ENCODE measurements at regions not wholly inside any gene's neighbourhood (a gene's known extent, or its start where the extent isn't known, plus 50 kb on each side); places are given as distances from the start of the nearest gene placed in this dataset.

- no peak overlapping the region for H3K4me3 Mint-ChIP-seq
- Histone ChIP-seq H3K9me3 (ENCODE audit: control insufficient read depth, low read depth, low read length) (no peaks in the 10 kb centered on the region), H4K91ac (ENCODE audit: insufficient read length, low read depth, low read length) (no peak overlapping the region), H3K4me1 (ENCODE audit: insufficient read depth, low read length) (no peaks in the 10 kb centered on the region), H3T11ph (ENCODE audit: low read length) (no peak overlapping the region), H3K79me1 (ENCODE audit: insufficient read depth, low read depth, low read length, poor library complexity, severe bottlenecking) (no peaks in the 10 kb centered on the region), H3K27me3 (ENCODE audit: insufficient read depth, low read length) (no peaks in the 10 kb centered on the region), H3K4me2 (ENCODE audit: insufficient read depth, insufficient read length, low read length) (no peak overlapping the region), H3K4ac (ENCODE audit: low read depth, low read length) (no peak overlapping the region), H3K56ac (ENCODE audit: insufficient read length, low read depth, low read length) (no peak overlapping the region), H2BK15ac (ENCODE audit: low read depth, low read length) (no peak overlapping the region), H4K8ac (replicated peaks; ENCODE audit: insufficient read length, low read depth, low read length) (no peak overlapping the region), H4K5ac (ENCODE audit: insufficient read length, low read depth, low read length) (no peak overlapping the region), H2BK20ac (ENCODE audit: low read depth, low read length, poor library complexity, severe bottlenecking) (no peak overlapping the region), H3K79me2 (ENCODE audit: insufficient read depth, low read length) (no peaks in the 10 kb centered on the region; the same call in 1 of the 2 replicates), H2BK12ac (ENCODE audit: insufficient read length, low read depth, low read length) (no peak overlapping the region), H3K23me2 (ENCODE audit: insufficient read length, low read depth, low read length, poor library complexity, severe bottlenecking) (no peaks in the 10 kb centered on the region), H2BK120ac (ENCODE audit: low read depth, low read length, poor library complexity, severe bottlenecking) (no peak overlapping the region), H2AFZ (ENCODE audit: low read length) (no peak overlapping the region), H4K20me1 (ENCODE audit: control insufficient read depth, insufficient read depth, insufficient read length) (no peaks in the 10 kb centered on the region), H2BK5ac (ENCODE audit: insufficient read length, low read length) (no peak overlapping the region), H3K14ac (ENCODE audit: insufficient read depth, low read length) (no peak overlapping the region), H3K18ac (ENCODE audit: insufficient read length, low read depth, low read length) (no peak overlapping the region), H3K23ac (ENCODE audit: insufficient read length, low read depth, low read length) (no peak overlapping the region), H3K27ac (ENCODE audit: insufficient read length, low read depth, low read length) (no peak overlapping the region), H2AK5ac (ENCODE audit: insufficient read length, low read length) (no peak overlapping the region), H3K9ac (ENCODE audit: extremely low read depth, insufficient read length, low read length) (no peak overlapping the region)
- TF ChIP-seq, protein P1, sequence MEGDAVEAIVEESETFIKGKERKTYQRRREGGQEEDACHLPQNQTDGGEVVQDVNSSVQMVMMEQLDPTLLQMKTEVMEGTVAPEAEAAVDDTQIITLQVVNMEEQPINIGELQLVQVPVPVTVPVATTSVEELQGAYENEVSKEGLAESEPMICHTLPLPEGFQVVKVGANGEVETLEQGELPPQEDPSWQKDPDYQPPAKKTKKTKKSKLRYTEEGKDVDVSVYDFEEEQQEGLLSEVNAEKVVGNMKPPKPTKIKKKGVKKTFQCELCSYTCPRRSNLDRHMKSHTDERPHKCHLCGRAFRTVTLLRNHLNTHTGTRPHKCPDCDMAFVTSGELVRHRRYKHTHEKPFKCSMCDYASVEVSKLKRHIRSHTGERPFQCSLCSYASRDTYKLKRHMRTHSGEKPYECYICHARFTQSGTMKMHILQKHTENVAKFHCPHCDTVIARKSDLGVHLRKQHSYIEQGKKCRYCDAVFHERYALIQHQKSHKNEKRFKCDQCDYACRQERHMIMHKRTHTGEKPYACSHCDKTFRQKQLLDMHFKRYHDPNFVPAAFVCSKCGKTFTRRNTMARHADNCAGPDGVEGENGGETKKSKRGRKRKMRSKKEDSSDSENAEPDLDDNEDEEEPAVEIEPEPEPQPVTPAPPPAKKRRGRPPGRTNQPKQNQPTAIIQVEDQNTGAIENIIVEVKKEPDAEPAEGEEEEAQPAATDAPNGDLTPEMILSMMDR (conservative IDR thresholded peaks at IDR 0.05) = no peak
- no peak for DNase-seq
- no peaks in the 10 kb centered on the region for H3K27me3 Mint-ChIP-seq (ENCODE audit: low read depth)
- no CpG with 5 or more reads among the region's 4 CpGs for WGBS (ENCODE audit: extremely low coverage, insufficient read length, low lambda C conversion rate)
- no peak overlapping the region for H3K27ac Mint-ChIP-seq
- no peaks in the 10 kb centered on the region for H3K9me3 Mint-ChIP-seq
- no peaks in the 10 kb centered on the region; a peak in 1 of 7 replicates for H3K36me3 Mint-ChIP-seq (ENCODE audit: insufficient read depth in 1 of 3, low read depth in 3 of 3)
- peaks cover 0 to 2% of the 10 kb centered on the region in 2 experiments; a peak in 3 of 4 replicates for H3K4me1 Mint-ChIP-seq
Observed at GRCh38 chr5:23027830-23028229, 174.7 kb upstream of the CDH12 start.

All from H9 (cell line).